GM23248 (cell line): ENCODE measurements at regions not wholly inside any gene's neighbourhood (a gene's known extent, or its start where the extent isn't known, plus 50 kb on each side); places are given as distances from the start of the nearest gene placed in this dataset.

Experiments used
- EZH2 ChIP-seq: fragments of 200-600 bp; sonication (generic); IDR thresholded peaks from 2 replicates; pipeline ENCODE4 v1.6.1; 2018; ENCODE audit warnings: antibody characterized with exemption, mild to moderate bottlenecking; ENCODE audit not compliant: insufficient read depth, poor library complexity, severe bottlenecking
- EZH2phosphoT487 ChIP-seq: fragments of 200-600 bp; sonication (generic); IDR thresholded peaks from 2 replicates; pipeline ENCODE4 v1.6.1; 2018; ENCODE audit warnings: antibody characterized with exemption, moderate library complexity, mild to moderate bottlenecking, low read depth; ENCODE audit not compliant: insufficient read depth

DNA sequence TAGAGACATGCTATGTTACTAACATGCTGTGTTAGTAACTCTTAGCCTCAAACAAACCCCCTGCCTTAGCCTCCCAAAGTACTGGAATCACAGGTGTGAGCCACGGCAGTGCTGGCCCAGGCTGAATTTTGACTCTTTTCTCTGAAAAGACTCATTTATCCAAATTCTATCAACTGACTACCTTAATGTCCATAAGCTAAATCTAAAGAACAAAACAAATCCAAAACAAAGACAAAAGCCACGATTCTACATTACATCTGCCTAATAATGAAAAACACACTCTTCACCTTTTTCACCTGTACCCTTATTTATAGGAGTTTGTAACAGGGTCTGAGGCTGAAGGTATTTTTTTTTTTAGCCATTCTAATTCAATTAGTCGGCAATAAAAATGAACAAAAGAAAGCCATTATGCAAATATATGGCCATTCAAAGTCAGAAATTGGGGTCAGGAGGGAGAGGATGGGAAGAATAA is 432.5 kb downstream of the RBFOX1 start:
- TF ChIP-seq EZH2: no peak
- no peak for TF ChIP-seq EZH2phosphoT487
